Natural killer cell treated with Interleukin-12 subunit alpha and Interleukin-12 subunit beta and Interleukin-15 and Interleukin-18, amount 100 ng/mL, for 72 hours (primary cell): ENCODE measurements at regions not wholly inside any gene's neighbourhood (a gene's known extent, or its start where the extent isn't known, plus 50 kb on each side); places are given as distances from the start of the nearest gene placed in this dataset.

ENCODE experiments used
- ATAC-seq, 2 donors: fragments of 150-1000 bp; cut with Tn5 transposase in 1 of 2; sonication (Bioruptor Pico), chemical (Tn5 transposase) in 1 of 2; 2 replicates each; pipeline ENCODE4 v1.10.0; 2021
- DNase-seq: peaks from one replicate; pipeline ENCODE4 v3.0.0; 2022; ENCODE audit warnings: low spot score
- H3K27ac Mint-ChIP-seq, 2 donors: 1 replicate in 1 of 2; 2 replicates in 1 of 2; pipeline ENCODE4 v1.8.0; 2022; ENCODE audit warnings: mixed read lengths in 2 of 2, mild to moderate bottlenecking in 1 of 2, moderate library complexity in 1 of 2
- H3K27me3 Mint-ChIP-seq, 2 donors: 1 replicate in 1 of 2; 2 replicates in 1 of 2; pipeline ENCODE4 v1.8.0; 2022; ENCODE audit warnings: mixed read lengths in 2 of 2
- H3K36me3 Mint-ChIP-seq: one replicate; pipeline ENCODE4 v1.8.0; 2022; ENCODE audit warnings: mixed read lengths
- H3K4me1 Mint-ChIP-seq, 2 donors: 1 replicate in 1 of 2; 2 replicates in 1 of 2; pipeline ENCODE4 v1.8.0; 2022; ENCODE audit warnings: low read depth in 2 of 2, mixed read lengths in 2 of 2, mild to moderate bottlenecking in 1 of 2
- H3K4me3 Mint-ChIP-seq: one replicate; pipeline ENCODE4 v1.8.0; 2022; ENCODE audit warnings: mixed read lengths
- H3K9me3 Mint-ChIP-seq: 2 replicates; pipeline ENCODE4 v1.8.0; 2022; ENCODE audit warnings: mixed read lengths

- H3K4me3 Mint-ChIP-seq, result no peak overlapping the region
- H3K9me3 Mint-ChIP-seq, result peaks cover 19% of the 10 kb centered on the region
- H3K27ac Mint-ChIP-seq, result peak overlapping the region in 1 of 2 donors; percentile 48
- H3K36me3 Mint-ChIP-seq, result peaks cover 26% of the 10 kb centered on the region
- DNase-seq (no peak), ATAC-seq (no peak)
- H3K27me3 Mint-ChIP-seq, result no peaks in the 10 kb centered on the region
- no peaks in the 10 kb centered on the region for H3K4me1 Mint-ChIP-seq
Measured at GRCh38 chr2:15111718-15112117, 449.4 kb downstream of the NBAS start.

DNA sequence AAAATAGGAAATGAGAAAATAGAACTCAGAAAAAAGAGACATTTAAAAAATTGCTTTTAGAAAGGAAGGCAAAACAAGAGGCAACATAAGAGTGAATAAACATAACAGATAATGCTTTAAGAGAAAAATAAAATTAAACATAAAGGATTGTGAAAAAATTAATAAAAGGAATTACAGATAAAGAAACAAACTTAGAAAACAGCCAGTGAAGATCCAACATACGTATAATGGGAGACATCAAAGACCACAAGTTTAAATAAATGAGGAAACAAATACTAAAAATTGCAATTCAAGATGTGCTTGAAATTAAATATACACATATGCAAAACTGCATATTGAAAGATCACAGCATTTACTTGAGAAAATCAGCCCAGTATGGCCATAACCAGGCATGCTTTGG, 448.9 kb downstream of the NBAS start:
- Mint-ChIP-seq H3K27ac (peak overlapping the region in 1 of 2 donors; percentile 48), H3K36me3 (peaks cover 26% of the 10 kb centered on the region), H3K27me3 (no peaks in the 10 kb centered on the region), H3K4me1 (no peaks in the 10 kb centered on the region), H3K9me3 (peaks cover 19% of the 10 kb centered on the region), H3K4me3 (no peak overlapping the region)
- no peak for DNase-seq
- ATAC-seq, result no peak

DNA sequence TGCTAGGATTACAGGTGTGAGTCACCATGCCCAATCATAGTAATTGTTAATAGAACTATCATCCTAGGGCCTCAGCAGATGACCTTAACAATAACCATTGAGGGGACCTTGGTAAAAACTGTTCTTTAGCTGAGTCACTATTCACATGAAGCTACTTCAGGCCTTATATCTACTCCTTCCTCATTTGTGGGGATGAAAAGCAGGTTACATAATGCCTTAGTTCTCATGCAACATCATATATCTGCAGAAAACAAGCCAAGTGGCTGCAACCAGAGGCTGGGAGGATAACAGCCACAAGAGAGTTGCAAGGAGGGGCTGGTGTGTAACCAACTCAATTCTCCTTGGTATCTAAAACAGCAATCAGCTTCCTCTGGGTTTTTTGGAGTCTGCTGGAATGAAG, 445.4 kb downstream of the NBAS start:
- Mint-ChIP-seq H3K27me3 (peaks cover 0 to 3% of the 10 kb centered on the region in 2 donors), H3K9me3 (peaks cover 14% of the 10 kb centered on the region), H3K4me3 (no peak overlapping the region), H3K27ac (no peak overlapping the region), H3K4me1 (no peaks in the 10 kb centered on the region), H3K36me3 (peaks cover 22% of the 10 kb centered on the region)
- ATAC-seq (no peak), DNase-seq (no peak)

GRCh38 chr2:15116830-15117229, 444.3 kb downstream of the NBAS start:
- ATAC-seq, result no peak
- peaks cover 6% of the 10 kb centered on the region for H3K9me3 Mint-ChIP-seq
- DNase-seq, result no peak
- peaks cover 13% of the 10 kb centered on the region for H3K36me3 Mint-ChIP-seq
- peaks cover 0 to 4% of the 10 kb centered on the region in 2 donors for H3K27me3 Mint-ChIP-seq
- H3K27ac Mint-ChIP-seq, result no peak overlapping the region
- no peaks in the 10 kb centered on the region for H3K4me1 Mint-ChIP-seq
- H3K4me3 Mint-ChIP-seq, result no peak overlapping the region
